Neural cell (in vitro differentiated cells): ENCODE measurements at regions not wholly inside any gene's neighbourhood (a gene's known extent, or its start where the extent isn't known, plus 50 kb on each side); places are given as distances from the start of the nearest gene placed in this dataset.

ENCODE experiments used
- CTCF ChIP-seq: fragments of 450-650 bp; IDR thresholded peaks from 2 replicates; pipeline ENCODE4 v1.5.1; 2014; ENCODE audit warnings: antibody characterized with exemption, mild to moderate bottlenecking, moderate library complexity; ENCODE audit not compliant: poor library complexity, severe bottlenecking
- EP300 ChIP-seq: fragments of 450-650 bp; conservative IDR thresholded peaks from 2 replicates; pipeline ENCODE4 v1.6.1; 2014; ENCODE audit warnings: antibody characterized with exemption, mild to moderate bottlenecking, moderate library complexity; ENCODE audit not compliant: poor library complexity, severe bottlenecking
- MXI1 ChIP-seq: fragments of 450-650 bp; conservative IDR thresholded peaks from 2 replicates; pipeline ENCODE4 v1.6.1; 2014; ENCODE audit warnings: antibody characterized with exemption, mild to moderate bottlenecking; ENCODE audit not compliant: poor library complexity, severe bottlenecking

- TF ChIP-seq CTCF (no peak), EP300 (no peak), MXI1 (no peak)
Observed at GRCh38 chr1:55801481-55801880, 586.3 kb upstream of the USP24 start.
